ENCODE measurements at regions not wholly inside any gene's neighbourhood (a gene's known extent, or its start where the extent isn't known, plus 50 kb on each side); places are given as distances from the start of the nearest gene placed in this dataset.

GRCh38 chr5:25764733-25765132 is 1120.0 kb upstream of the CDH10 start:
- TF ChIP-seq CTCF (IDR thresholded peaks at IDR 0.05; ENCODE audit: insufficient read depth, low read depth, low read length, missing control alignments): no peak
- no peak for DNase-seq (ENCODE audit: low read depth)
- H3K4me3 ChIP-seq (ENCODE audit: low read depth, low read length): no peak overlapping the region

- no peak for TF ChIP-seq CTCF (IDR thresholded peaks at IDR 0.05; ENCODE audit: insufficient read depth, low read depth, low read length, missing control alignments)
- no peak overlapping the region for H3K4me3 ChIP-seq (ENCODE audit: low read depth, low read length)
- DNase-seq (ENCODE audit: low read depth): no peak
Observed at GRCh38 chr5:25763781-25764180, 1119.0 kb upstream of the CDH10 start.

GRCh38 chr5:25754895-25755294 is 1110.1 kb upstream of the CDH10 start:
- TF ChIP-seq CTCF (IDR thresholded peaks at IDR 0.05; ENCODE audit: insufficient read depth, low read depth, low read length, missing control alignments): no peak

GRCh38 chr5:25744908-25745307 is 1100.1 kb upstream of the CDH10 start:
- DNase-seq (ENCODE audit: low read depth): no peak
- TF ChIP-seq CTCF (IDR thresholded peaks at IDR 0.05; ENCODE audit: insufficient read depth, low read depth, low read length, missing control alignments): no peak
- H3K4me3 ChIP-seq (ENCODE audit: low read depth, low read length): no peak overlapping the region

More at GRCh38 chr5:25754895-25755294, 1110.1 kb upstream of the CDH10 start:
- peak; percentile 1 for DNase-seq (ENCODE audit: low read depth)
- H3K4me3 ChIP-seq (ENCODE audit: low read depth, low read length): no peak overlapping the region

GRCh38 chr5:25716680-25717079 is 1071.9 kb upstream of the CDH10 start:
- TF ChIP-seq CTCF (IDR thresholded peaks at IDR 0.05; ENCODE audit: insufficient read depth, low read depth, low read length, missing control alignments): no peak

GRCh38 chr5:25713259-25713658 is 1068.5 kb upstream of the CDH10 start:
- no peak for DNase-seq (ENCODE audit: low read depth)

More at GRCh38 chr5:25716680-25717079, 1071.9 kb upstream of the CDH10 start:
- H3K4me3 ChIP-seq (ENCODE audit: low read depth, low read length): no peak overlapping the region
- DNase-seq (ENCODE audit: low read depth): no peak

More at GRCh38 chr5:25713259-25713658, 1068.5 kb upstream of the CDH10 start:
- no peak for TF ChIP-seq CTCF (IDR thresholded peaks at IDR 0.05; ENCODE audit: insufficient read depth, low read depth, low read length, missing control alignments)
- H3K4me3 ChIP-seq (ENCODE audit: low read depth, low read length): no peak overlapping the region
